Coronary artery (tissue), 2 donors: ENCODE measurements at regions not wholly inside any gene's neighbourhood (a gene's known extent, or its start where the extent isn't known, plus 50 kb on each side); places are given as distances from the start of the nearest gene placed in this dataset.

ENCODE experiments used
- DNase-seq: peaks from one replicate; pipeline ENCODE4 v3.0.0-alpha.2; 2017; ENCODE audit warnings: low spot score
- H3K27ac ChIP-seq, 2 donors: fragments of 200-600 bp; sonication (generic); one replicate each; pipeline ENCODE4 v1.5.1; 2016 to 2019
- H3K4me3 ChIP-seq: fragments of 200-600 bp; sonication (generic); 2 replicates; pipeline ENCODE4 v1.5.1; 2016; ENCODE audit warnings: mild to moderate bottlenecking, moderate library complexity
- TF ChIP-seq, protein P1 (sequence below): fragments of 200-600 bp; sonication (generic); IDR thresholded peaks from one replicate; pipeline ENCODE4 v1.5.1; 2019; ENCODE audit warnings: antibody characterized with exemption

- no peak for DNase-seq
- no peak overlapping the region for H3K4me3 ChIP-seq
- TF ChIP-seq, protein P1, sequence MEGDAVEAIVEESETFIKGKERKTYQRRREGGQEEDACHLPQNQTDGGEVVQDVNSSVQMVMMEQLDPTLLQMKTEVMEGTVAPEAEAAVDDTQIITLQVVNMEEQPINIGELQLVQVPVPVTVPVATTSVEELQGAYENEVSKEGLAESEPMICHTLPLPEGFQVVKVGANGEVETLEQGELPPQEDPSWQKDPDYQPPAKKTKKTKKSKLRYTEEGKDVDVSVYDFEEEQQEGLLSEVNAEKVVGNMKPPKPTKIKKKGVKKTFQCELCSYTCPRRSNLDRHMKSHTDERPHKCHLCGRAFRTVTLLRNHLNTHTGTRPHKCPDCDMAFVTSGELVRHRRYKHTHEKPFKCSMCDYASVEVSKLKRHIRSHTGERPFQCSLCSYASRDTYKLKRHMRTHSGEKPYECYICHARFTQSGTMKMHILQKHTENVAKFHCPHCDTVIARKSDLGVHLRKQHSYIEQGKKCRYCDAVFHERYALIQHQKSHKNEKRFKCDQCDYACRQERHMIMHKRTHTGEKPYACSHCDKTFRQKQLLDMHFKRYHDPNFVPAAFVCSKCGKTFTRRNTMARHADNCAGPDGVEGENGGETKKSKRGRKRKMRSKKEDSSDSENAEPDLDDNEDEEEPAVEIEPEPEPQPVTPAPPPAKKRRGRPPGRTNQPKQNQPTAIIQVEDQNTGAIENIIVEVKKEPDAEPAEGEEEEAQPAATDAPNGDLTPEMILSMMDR: no peak
These were observed 170.7 kb downstream of the NEBL start for GRCh38 chr10:20726381-20726780.

GRCh38 chr10:20714979-20715378 is 182.1 kb downstream of the NEBL start:
- no peak for DNase-seq
- no peak overlapping the region for H3K27ac ChIP-seq
- TF ChIP-seq, protein P1: no peak
- H3K4me3 ChIP-seq: no peak overlapping the region

More at GRCh38 chr10:20726381-20726780, 170.7 kb downstream of the NEBL start:
- H3K27ac ChIP-seq: no peak overlapping the region

- H3K4me3 ChIP-seq: no peak overlapping the region
- DNase-seq: no peak
- H3K27ac ChIP-seq: no peak overlapping the region
- TF ChIP-seq, protein P1: no peak
These were observed 182.6 kb downstream of the NEBL start for GRCh38 chr10:20714518-20714917.

GRCh38 chr10:20713420-20713819 is 183.7 kb downstream of the NEBL start:
- Histone ChIP-seq H3K27ac (no peak overlapping the region), H3K4me3 (no peak overlapping the region)
- no peak for DNase-seq
- TF ChIP-seq, protein P1: no peak

GRCh38 chr10:20712774-20713173 is 184.3 kb downstream of the NEBL start:
- Histone ChIP-seq H3K27ac (no peak overlapping the region), H3K4me3 (no peak overlapping the region)
- TF ChIP-seq, protein P1: no peak
- no peak for DNase-seq

- DNase-seq: no peak
- Histone ChIP-seq H3K4me3 (no peak overlapping the region), H3K27ac (no peak overlapping the region)
- TF ChIP-seq, protein P1: no peak
These were observed 187.4 kb downstream of the NEBL start for GRCh38 chr10:20709708-20710107.

DNA sequence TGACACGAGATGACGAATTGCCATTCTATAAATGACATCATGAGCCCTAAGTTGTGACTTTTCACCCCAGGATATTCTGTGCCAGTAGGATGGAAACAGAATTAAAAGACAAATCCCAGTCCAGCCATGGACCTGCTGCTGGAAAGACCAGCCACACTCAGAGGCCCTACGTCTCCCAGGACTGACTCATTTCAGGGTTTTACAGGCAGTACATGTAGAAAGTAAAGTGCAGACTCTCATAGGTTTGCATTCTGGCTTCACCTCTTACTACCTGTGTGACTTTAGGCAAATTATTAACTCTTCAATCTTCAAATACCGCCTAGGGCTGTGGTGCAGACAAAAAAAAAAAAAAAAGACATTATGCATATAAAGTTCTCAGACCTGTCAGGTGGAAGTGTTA is 188.8 kb downstream of the NEBL start:
- TF ChIP-seq, protein P1: no peak
- Histone ChIP-seq H3K4me3 (no peak overlapping the region), H3K27ac (no peak overlapping the region)
- DNase-seq: no peak
